Muscle of leg (tissue), 3 donors: ENCODE measurements at regions not wholly inside any gene's neighbourhood (a gene's known extent, or its start where the extent isn't known, plus 50 kb on each side); places are given as distances from the start of the nearest gene placed in this dataset.
A peak's percentile ranks its signal among the peaks of the same experiment; 100 is the strongest.

Experiments used
- DNase-seq: peaks from one replicate; pipeline ENCODE4 v3.0.0; 2013
- H3K27ac ChIP-seq: one replicate; pipeline ENCODE4 v1.5.1; 2013; ENCODE audit warnings: mild to moderate bottlenecking, low read length, control low read depth
- H3K27me3 ChIP-seq: one replicate; pipeline ENCODE4 v1.6.1; 2013; ENCODE audit warnings: low read length; ENCODE audit not compliant: control insufficient read depth, insufficient read depth
- H3K36me3 ChIP-seq: one replicate; pipeline ENCODE4 v1.6.1; 2013; ENCODE audit warnings: low read length; ENCODE audit not compliant: control insufficient read depth, insufficient read depth
- H3K4me1 ChIP-seq: one replicate; pipeline ENCODE4 v1.6.1; 2013; ENCODE audit warnings: low read length; ENCODE audit not compliant: control insufficient read depth, insufficient read depth
- H3K4me3 ChIP-seq: one replicate; pipeline ENCODE4 v1.5.1; 2013; ENCODE audit warnings: low read length, control low read depth
- H3K9me3 ChIP-seq: replicated peaks from 2 replicates; pipeline ENCODE4 v1.6.1; 2013; ENCODE audit warnings: low read depth, low read length; ENCODE audit not compliant: control insufficient read depth
- WGBS: methylation state at CpG from one replicate; pipeline ENCODE4 v1.1.5; 2013; ENCODE audit warnings: missing lambda C conversion rate; ENCODE audit not compliant: insufficient coverage; 5-methylcytosine and 5-hydroxymethylcytosine counted together

DNA sequence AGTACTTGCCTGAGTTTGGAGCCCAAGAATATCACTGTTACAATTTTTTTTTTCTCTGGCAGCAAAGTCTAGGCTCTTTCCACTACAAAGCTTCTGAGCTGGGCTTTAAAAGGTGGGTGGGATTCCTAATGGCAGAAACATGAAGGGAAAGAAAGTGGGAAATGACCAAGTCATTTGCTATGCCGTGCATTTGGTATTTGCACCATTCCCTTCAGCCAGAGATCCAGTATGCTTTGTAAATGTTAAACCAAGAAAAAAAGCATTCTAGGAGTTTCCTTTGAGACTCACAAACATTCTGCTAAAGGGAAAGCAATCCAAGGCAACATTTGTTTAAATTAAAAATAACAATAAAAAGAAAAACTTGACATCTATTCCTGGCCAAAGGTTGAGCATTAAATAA is 451.2 kb downstream of the RAB28 start:
- Histone ChIP-seq H3K27ac (no peak overlapping the region), H3K4me1 (no peaks in the 10 kb centered on the region), H3K9me3 (peaks cover 2% of the 10 kb centered on the region), H3K4me3 (no peak overlapping the region), H3K27me3 (no peaks in the 10 kb centered on the region), H3K36me3 (no peaks in the 10 kb centered on the region)
- DNase-seq: peak; percentile 89
- WGBS: no CpG with 5 or more reads among the region's 1 CpG

GRCh38 chr4:13024147-13025105 is 459.7 kb downstream of the RAB28 start:
- Histone ChIP-seq H3K9me3 (peaks cover 2% of the 10 kb centered on the region), H3K27ac (no peak overlapping the region), H3K4me3 (no peak overlapping the region), H3K36me3 (no peaks in the 10 kb centered on the region), H3K27me3 (no peaks in the 10 kb centered on the region), H3K4me1 (no peaks in the 10 kb centered on the region)
- WGBS: 87% methylated on average over 3 of the region's 7 CpGs
- DNase-seq: no peak

DNA sequence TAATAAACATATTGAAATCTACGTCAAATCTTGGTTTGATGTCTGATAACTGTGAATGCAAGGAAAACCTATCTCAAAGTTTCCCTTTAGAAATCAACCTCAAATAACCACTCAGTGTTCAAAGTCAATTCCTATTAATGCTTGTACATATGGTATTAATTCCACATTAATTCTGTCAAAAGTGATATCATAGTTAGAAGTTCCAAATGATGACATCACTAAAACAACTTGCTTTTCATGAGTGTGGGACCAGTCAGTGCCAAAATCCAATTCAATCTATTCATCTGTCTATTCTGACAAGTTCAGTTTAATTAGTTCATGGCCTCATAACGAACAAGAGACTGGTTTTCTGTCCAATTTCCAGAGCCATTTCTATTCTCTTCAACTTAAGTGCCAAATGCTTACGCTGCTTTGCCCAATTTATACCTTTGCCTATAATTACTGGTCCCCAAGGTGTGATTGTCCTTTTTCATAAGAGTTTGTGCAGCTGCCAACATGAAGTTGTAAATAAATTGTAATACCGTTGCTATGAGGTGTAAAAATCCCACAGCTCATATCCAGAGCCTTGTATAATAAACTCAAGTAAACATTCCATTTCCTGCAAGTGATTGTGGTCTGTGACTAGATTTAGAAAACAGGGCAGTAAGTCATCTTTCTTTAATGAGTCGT is 476.2 kb downstream of the RAB28 start:
- peak; percentile 51 for DNase-seq
- H3K27ac ChIP-seq: no peak overlapping the region
- H3K4me1 ChIP-seq: no peaks in the 10 kb centered on the region
- H3K4me3 ChIP-seq: no peak overlapping the region
- H3K9me3 ChIP-seq: no peaks in the 10 kb centered on the region
- no peaks in the 10 kb centered on the region for H3K27me3 ChIP-seq
- WGBS: 38% methylated on average over 1 of the region's 5 CpGs
- no peaks in the 10 kb centered on the region for H3K36me3 ChIP-seq

DNA sequence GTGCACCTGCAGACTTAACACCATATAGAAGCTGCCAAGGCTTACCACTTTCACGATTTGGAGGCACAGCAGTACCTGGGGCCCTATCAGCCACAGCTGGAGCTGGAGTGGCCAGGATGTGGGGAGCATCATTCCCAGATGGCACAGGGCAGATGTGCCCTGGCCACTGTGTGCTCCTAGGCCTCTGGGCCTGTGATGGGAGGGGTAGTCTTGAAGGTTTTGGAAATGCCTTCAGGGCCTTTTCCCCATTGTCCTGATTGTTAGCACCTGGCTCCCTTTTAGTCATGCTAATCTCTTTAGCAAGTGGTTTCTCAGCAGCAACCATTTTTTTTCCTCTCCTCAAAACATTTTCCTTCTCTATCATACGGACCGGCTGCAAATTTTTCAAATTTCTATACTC is 490.2 kb downstream of the RAB28 start:
- H3K36me3 ChIP-seq: no peaks in the 10 kb centered on the region
- H3K9me3 ChIP-seq: peaks cover 7% of the 10 kb centered on the region
- 100% methylated on average over 2 of the region's 3 CpGs for WGBS
- H3K4me1 ChIP-seq: no peaks in the 10 kb centered on the region
- no peaks in the 10 kb centered on the region for H3K27me3 ChIP-seq
- H3K27ac ChIP-seq: no peak overlapping the region
- no peak for DNase-seq
- no peak overlapping the region for H3K4me3 ChIP-seq

- Histone ChIP-seq H3K27ac (no peak overlapping the region), H3K9me3 (no peaks in the 10 kb centered on the region), H3K27me3 (no peaks in the 10 kb centered on the region), H3K4me3 (no peak overlapping the region), H3K4me1 (no peaks in the 10 kb centered on the region), H3K36me3 (no peaks in the 10 kb centered on the region)
- WGBS: 83% methylated on average over 1 of the region's 2 CpGs
- DNase-seq: no peak
Measured at GRCh38 chr4:12987284-12987683, 496.9 kb downstream of the RAB28 start.

- Histone ChIP-seq H3K36me3 (no peaks in the 10 kb centered on the region), H3K4me1 (no peaks in the 10 kb centered on the region), H3K27ac (no peak overlapping the region), H3K27me3 (no peaks in the 10 kb centered on the region), H3K9me3 (no peaks in the 10 kb centered on the region), H3K4me3 (no peak overlapping the region)
- DNase-seq: peak; percentile 34
- WGBS: 56% methylated on average over 8 of the region's 11 CpGs
Measured at GRCh38 chr4:12979797-12980196, 504.3 kb downstream of the RAB28 start.

GRCh38 chr4:12978310-12978709 is 505.8 kb downstream of the RAB28 start:
- no peaks in the 10 kb centered on the region for H3K36me3 ChIP-seq
- no peaks in the 10 kb centered on the region for H3K27me3 ChIP-seq
- no peak for DNase-seq
- no peaks in the 10 kb centered on the region for H3K4me1 ChIP-seq
- H3K27ac ChIP-seq: no peak overlapping the region
- no peak overlapping the region for H3K4me3 ChIP-seq
- H3K9me3 ChIP-seq: no peaks in the 10 kb centered on the region

DNA sequence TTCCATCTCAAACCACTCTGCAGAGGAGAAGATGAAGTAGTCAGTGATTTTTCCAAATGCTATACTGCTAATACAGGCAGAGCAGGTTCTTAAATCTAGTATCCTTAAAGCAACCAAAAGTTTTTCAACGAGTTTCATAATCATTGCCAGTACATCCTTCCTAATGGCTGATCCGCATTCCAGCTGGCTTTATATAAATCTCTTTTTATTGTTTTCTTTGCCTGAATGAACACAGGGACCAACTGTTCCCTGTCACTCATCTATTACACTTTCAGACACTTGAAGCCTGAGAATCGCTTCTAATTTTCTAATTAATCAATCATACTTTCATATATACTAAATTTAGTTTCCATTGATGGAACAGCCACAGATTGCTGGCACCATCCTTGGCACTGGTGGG is 508.6 kb downstream of the RAB28 start:
- H3K4me3 ChIP-seq: no peak overlapping the region
- H3K27ac ChIP-seq: no peak overlapping the region
- no peaks in the 10 kb centered on the region for H3K27me3 ChIP-seq
- no peaks in the 10 kb centered on the region for H3K4me1 ChIP-seq
- DNase-seq: no peak
- H3K36me3 ChIP-seq: no peaks in the 10 kb centered on the region
- H3K9me3 ChIP-seq: no peaks in the 10 kb centered on the region
- whole genome bisulfite sequencing: 50% methylated on average over 1 of the region's 3 CpGs

- no peak for DNase-seq
- Histone ChIP-seq H3K4me1 (no peaks in the 10 kb centered on the region), H3K9me3 (no peaks in the 10 kb centered on the region), H3K4me3 (no peak overlapping the region), H3K36me3 (no peaks in the 10 kb centered on the region), H3K27ac (no peak overlapping the region), H3K27me3 (no peaks in the 10 kb centered on the region)
- no CpG with 5 or more reads among the region's 2 CpGs for WGBS
Measured at GRCh38 chr4:12973522-12973921, 510.6 kb downstream of the RAB28 start.

DNA sequence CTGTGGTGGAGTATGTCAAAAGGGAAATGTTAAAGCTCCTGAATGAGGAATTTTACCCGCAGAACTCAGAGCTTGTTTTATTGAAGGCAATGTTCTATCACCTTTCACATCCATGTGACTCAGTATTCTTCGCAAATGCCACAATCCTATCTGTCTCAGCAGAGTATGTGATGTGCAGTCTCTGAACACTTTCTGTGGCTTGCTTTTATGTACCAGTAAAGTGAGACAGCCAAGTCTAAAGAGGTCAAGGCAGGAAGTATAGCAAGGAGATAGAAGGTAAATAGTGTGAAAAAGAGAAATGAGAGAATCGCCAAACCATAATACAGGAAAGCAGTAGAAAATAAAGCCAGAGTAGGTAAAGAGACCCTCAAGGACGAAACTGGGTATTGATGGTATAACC is 515.8 kb downstream of the RAB28 start:
- Histone ChIP-seq H3K27ac (no peak overlapping the region), H3K4me3 (no peak overlapping the region), H3K4me1 (no peaks in the 10 kb centered on the region), H3K27me3 (no peaks in the 10 kb centered on the region), H3K36me3 (no peaks in the 10 kb centered on the region), H3K9me3 (no peaks in the 10 kb centered on the region)
- no peak for DNase-seq
- no CpG with 5 or more reads among the region's 4 CpGs for WGBS
